ENCODE measurements at regions not wholly inside any gene's neighbourhood (a gene's known extent, or its start where the extent isn't known, plus 50 kb on each side); places are given as distances from the start of the nearest gene placed in this dataset.

GRCh38 chr15:98425173-98425572 lies 223.2 kb upstream of the IGF1R start:
- TF ChIP-seq CTCF (conservative IDR thresholded peaks at IDR 0.05): no peak
- no peak for TF ChIP-seq EZH2 (IDR thresholded peaks at IDR 0.05; ENCODE audit: low read depth)
